ENCODE measurements at regions not wholly inside any gene's neighbourhood (a gene's known extent, or its start where the extent isn't known, plus 50 kb on each side); places are given as distances from the start of the nearest gene placed in this dataset.
"Not testable (repeated sequence)": the region's sequence is repeated elsewhere in the genome, so short reads cannot be mapped to it uniquely, and the experiment has no call there.

GRCh38 chrX:130467936-130468335 is 66.1 kb downstream of the RBMX2 start:
- DNase-seq (ENCODE audit: low spot score) = no peak
- no peak for TF ChIP-seq CTCF (IDR thresholded peaks at IDR 0.05)
- ATAC-seq (ENCODE audit: low FRiP score) = no peak

- ATAC-seq (ENCODE audit: low FRiP score) (no peak), DNase-seq (ENCODE audit: low spot score) (no peak)
- TF ChIP-seq CTCF (IDR thresholded peaks at IDR 0.05) = no peak
Observed at GRCh38 chrX:130468395-130468923, 66.7 kb downstream of the RBMX2 start.

- no peak for TF ChIP-seq CTCF (IDR thresholded peaks at IDR 0.05)
- DNase-seq (ENCODE audit: low spot score) (no peak), ATAC-seq (ENCODE audit: low FRiP score) (no peak)
Observed at GRCh38 chrX:130482871-130483270, 81.1 kb downstream of the RBMX2 start.

- ATAC-seq (ENCODE audit: low FRiP score) (no peak), DNase-seq (ENCODE audit: low spot score) (no peak)
- TF ChIP-seq CTCF (IDR thresholded peaks at IDR 0.05) = no peak
Observed at GRCh38 chrX:130485870-130486269, 84.1 kb downstream of the RBMX2 start.

- not testable (repeated sequence) for ATAC-seq (ENCODE audit: low FRiP score); DNase-seq (ENCODE audit: low spot score)
Observed at GRCh38 chrX:130495502-130495901, 93.7 kb downstream of the RBMX2 start.

- TF ChIP-seq CTCF (IDR thresholded peaks at IDR 0.05) = no peak
- no peak for ATAC-seq (ENCODE audit: low FRiP score)
- no peak for DNase-seq (ENCODE audit: low spot score)
Observed at GRCh38 chrX:130497531-130497930, 95.7 kb downstream of the RBMX2 start.

- DNase-seq (ENCODE audit: low spot score) (no peak), ATAC-seq (ENCODE audit: low FRiP score) (no peak)
- no peak for TF ChIP-seq CTCF (IDR thresholded peaks at IDR 0.05)
Observed at GRCh38 chrX:130498653-130499274, 97.0 kb downstream of the RBMX2 start.
